ENCODE measurements at regions not wholly inside any gene's neighbourhood (a gene's known extent, or its start where the extent isn't known, plus 50 kb on each side); places are given as distances from the start of the nearest gene placed in this dataset.
"Not testable (repeated sequence)": the region's sequence is repeated elsewhere in the genome, so short reads cannot be mapped to it uniquely, and the experiment has no call there.

GRCh38 chr4:127007305-127007704 is 625.5 kb upstream of the INTU start:
- Mint-ChIP-seq H3K9me3 (no peaks in the 10 kb centered on the region), H3K36me3 (ENCODE audit: low read depth) (no peaks in the 10 kb centered on the region), H3K4me3 (no peak overlapping the region), H3K27me3 (no peaks in the 10 kb centered on the region), H3K4me1 (ENCODE audit: low read depth) (no peaks in the 10 kb centered on the region), H3K27ac (no peak overlapping the region)
- TF ChIP-seq, protein P1, sequence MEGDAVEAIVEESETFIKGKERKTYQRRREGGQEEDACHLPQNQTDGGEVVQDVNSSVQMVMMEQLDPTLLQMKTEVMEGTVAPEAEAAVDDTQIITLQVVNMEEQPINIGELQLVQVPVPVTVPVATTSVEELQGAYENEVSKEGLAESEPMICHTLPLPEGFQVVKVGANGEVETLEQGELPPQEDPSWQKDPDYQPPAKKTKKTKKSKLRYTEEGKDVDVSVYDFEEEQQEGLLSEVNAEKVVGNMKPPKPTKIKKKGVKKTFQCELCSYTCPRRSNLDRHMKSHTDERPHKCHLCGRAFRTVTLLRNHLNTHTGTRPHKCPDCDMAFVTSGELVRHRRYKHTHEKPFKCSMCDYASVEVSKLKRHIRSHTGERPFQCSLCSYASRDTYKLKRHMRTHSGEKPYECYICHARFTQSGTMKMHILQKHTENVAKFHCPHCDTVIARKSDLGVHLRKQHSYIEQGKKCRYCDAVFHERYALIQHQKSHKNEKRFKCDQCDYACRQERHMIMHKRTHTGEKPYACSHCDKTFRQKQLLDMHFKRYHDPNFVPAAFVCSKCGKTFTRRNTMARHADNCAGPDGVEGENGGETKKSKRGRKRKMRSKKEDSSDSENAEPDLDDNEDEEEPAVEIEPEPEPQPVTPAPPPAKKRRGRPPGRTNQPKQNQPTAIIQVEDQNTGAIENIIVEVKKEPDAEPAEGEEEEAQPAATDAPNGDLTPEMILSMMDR (IDR thresholded peaks at IDR 0.05): no peak
- ChIA-PET CTCF (no interaction called here), POLR2A (no interaction called here)
- ATAC-seq: no peak
- intact Hi-C loops (cut with micrococcal nuclease): no loop called here
- no peak for DNase-seq

DNA sequence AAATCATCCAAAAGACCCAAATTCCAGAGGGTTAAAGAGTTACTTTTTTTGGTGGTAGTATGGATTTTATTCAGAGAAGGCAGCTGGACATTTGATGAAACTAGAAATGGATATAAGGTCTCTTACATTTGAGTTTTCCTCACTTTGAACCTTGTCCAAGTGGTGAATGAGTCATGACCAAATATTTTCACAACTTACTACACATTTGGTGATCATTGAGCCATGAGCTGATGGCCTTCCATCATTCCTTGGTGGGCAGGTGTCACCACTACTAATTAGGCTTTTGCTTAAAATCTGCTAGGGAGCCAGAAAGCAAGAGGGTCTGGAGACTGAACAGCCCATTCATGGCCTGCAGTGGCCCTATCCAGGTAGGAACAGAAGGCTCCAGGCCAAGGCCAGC is 620.2 kb upstream of the INTU start:
- no peak for ATAC-seq
- H3K9me3 Mint-ChIP-seq: peaks cover 4% of the 10 kb centered on the region
- H3K27me3 Mint-ChIP-seq: no peaks in the 10 kb centered on the region
- H3K27ac Mint-ChIP-seq: no peak overlapping the region
- no peaks in the 10 kb centered on the region for H3K36me3 Mint-ChIP-seq (ENCODE audit: low read depth)
- DNase-seq: no peak
- TF ChIP-seq, protein P1 (IDR thresholded peaks at IDR 0.05): no peak
- no peaks in the 10 kb centered on the region for H3K4me1 Mint-ChIP-seq (ENCODE audit: low read depth)
- ChIA-PET CTCF (no interaction called here), POLR2A (no interaction called here)
- intact Hi-C loops (cut with micrococcal nuclease): no loop called here
- no peak overlapping the region for H3K4me3 Mint-ChIP-seq

GRCh38 chr4:127015667-127016117 is 617.1 kb upstream of the INTU start:
- intact Hi-C loops (cut with micrococcal nuclease): no loop called here
- Mint-ChIP-seq H3K36me3 (ENCODE audit: low read depth) (no peaks in the 10 kb centered on the region), H3K27ac (no peak overlapping the region), H3K9me3 (peaks cover 4% of the 10 kb centered on the region), H3K27me3 (no peaks in the 10 kb centered on the region), H3K4me1 (ENCODE audit: low read depth) (no peaks in the 10 kb centered on the region), H3K4me3 (no peak overlapping the region)
- no peak for ATAC-seq
- no peak for DNase-seq
- TF ChIP-seq, protein P1 (IDR thresholded peaks at IDR 0.05): no peak
- ChIA-PET POLR2A (no interaction called here), CTCF (no interaction called here)

- intact Hi-C loops (cut with micrococcal nuclease): no loop called here
- no peaks in the 10 kb centered on the region for H3K27me3 Mint-ChIP-seq
- H3K27ac Mint-ChIP-seq: no peak overlapping the region
- no peak overlapping the region for H3K4me3 Mint-ChIP-seq
- CTCF ChIA-PET: no interaction called here
- TF ChIP-seq, protein P1 (IDR thresholded peaks at IDR 0.05): no peak
- H3K36me3 Mint-ChIP-seq (ENCODE audit: low read depth): no peaks in the 10 kb centered on the region
- ATAC-seq: no peak
- DNase-seq: no peak
- H3K9me3 Mint-ChIP-seq: peaks cover 4% of the 10 kb centered on the region
- no peaks in the 10 kb centered on the region for H3K4me1 Mint-ChIP-seq (ENCODE audit: low read depth)
- POLR2A ChIA-PET: no interaction called here
These were observed 614.4 kb upstream of the INTU start for GRCh38 chr4:127018381-127018780.

DNA sequence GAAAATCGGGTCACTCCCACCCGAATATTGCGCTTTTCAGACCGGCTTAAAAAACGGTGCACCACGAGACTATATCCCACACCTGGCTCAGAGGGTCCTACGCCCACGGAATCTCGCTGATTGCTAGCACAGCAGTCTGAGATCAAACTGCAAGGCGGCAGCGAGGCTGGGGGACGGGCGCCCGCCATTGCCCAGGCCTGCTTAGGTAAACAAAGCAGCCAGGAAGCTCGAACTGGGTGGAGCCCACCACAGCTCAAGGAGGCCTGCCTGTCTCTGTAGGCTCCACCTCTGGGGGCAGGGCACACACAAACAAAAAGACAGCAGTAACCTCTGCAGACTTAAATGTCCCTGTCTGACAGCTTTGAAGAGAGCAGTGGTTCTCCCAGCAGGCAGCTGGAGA is 611.9 kb upstream of the INTU start:
- H3K4me1 Mint-ChIP-seq (ENCODE audit: low read depth); H3K27me3 Mint-ChIP-seq; DNase-seq; H3K27ac Mint-ChIP-seq; POLR2A ChIA-PET; intact Hi-C loops (cut with micrococcal nuclease); H3K36me3 Mint-ChIP-seq (ENCODE audit: low read depth); H3K4me3 Mint-ChIP-seq; CTCF ChIA-PET; ATAC-seq; H3K9me3 Mint-ChIP-seq: not testable (repeated sequence)

DNA sequence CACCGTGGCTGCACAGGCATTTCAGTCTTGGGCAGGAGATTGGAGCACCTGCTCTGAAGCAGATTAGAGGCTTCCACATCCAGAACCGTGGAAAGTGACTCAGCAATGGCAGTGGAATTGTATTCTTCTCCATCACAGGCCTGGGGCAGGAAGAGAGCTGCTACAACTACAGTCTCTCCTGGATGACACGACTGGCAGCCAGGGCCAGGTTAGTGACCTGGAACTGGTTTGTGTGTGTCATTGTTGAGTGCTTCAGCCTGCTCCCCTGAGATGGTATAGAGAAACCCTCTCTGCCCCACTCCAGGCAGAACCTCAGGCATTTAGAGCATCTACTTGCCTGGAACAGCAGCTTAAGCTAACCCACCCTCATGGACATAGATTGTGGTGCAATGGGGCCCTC is 596.5 kb upstream of the INTU start:
- intact Hi-C loops (cut with micrococcal nuclease): no loop called here
- ChIA-PET CTCF (no interaction called here), POLR2A (no interaction called here)
- H3K27ac Mint-ChIP-seq: no peak overlapping the region
- no peaks in the 10 kb centered on the region for H3K4me1 Mint-ChIP-seq (ENCODE audit: low read depth)
- H3K27me3 Mint-ChIP-seq: no peaks in the 10 kb centered on the region
- no peak for DNase-seq
- H3K36me3 Mint-ChIP-seq (ENCODE audit: low read depth): no peaks in the 10 kb centered on the region
- ATAC-seq: no peak
- H3K4me3 Mint-ChIP-seq: no peak overlapping the region
- TF ChIP-seq, protein P1 (IDR thresholded peaks at IDR 0.05): no peak
- H3K9me3 Mint-ChIP-seq: peaks cover 2% of the 10 kb centered on the region
